ENCODE measurements at regions not wholly inside any gene's neighbourhood (a gene's known extent, or its start where the extent isn't known, plus 50 kb on each side); places are given as distances from the start of the nearest gene placed in this dataset.

DNA sequence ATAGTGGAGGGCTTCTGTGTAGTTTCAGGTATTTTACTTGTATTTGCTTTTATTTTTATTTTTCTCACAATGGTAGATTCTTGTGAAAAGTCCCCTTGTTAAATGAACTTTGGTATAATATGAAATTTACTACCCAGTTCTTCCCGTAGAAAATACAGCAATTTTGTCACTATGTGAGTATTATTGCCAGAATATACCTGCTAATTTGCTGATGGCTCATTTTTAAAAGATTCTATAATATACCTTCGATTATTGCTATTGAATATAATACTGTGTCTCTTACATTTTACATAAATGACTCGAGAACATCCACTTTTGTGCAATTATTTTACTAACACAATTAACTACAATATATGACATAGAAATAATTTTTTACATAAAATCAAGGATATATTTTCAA is 262.3 kb upstream of the NOVA1 start:
- TF ChIP-seq TARDBP (IDR thresholded peaks at IDR 0.05) (no peak), NFRKB (IDR thresholded peaks at IDR 0.05) (no peak), SUZ12 (IDR thresholded peaks at IDR 0.05) (no peak), SP1 (IDR thresholded peaks at IDR 0.05) (no peak), ELF4 (IDR thresholded peaks at IDR 0.05) (no peak), ZNF384 (IDR thresholded peaks at IDR 0.05) (no peak), BHLHE40 (IDR thresholded peaks at IDR 0.05; ENCODE audit: borderline replicate concordance) (no peak)
- TF ChIP-seq, protein P1, sequence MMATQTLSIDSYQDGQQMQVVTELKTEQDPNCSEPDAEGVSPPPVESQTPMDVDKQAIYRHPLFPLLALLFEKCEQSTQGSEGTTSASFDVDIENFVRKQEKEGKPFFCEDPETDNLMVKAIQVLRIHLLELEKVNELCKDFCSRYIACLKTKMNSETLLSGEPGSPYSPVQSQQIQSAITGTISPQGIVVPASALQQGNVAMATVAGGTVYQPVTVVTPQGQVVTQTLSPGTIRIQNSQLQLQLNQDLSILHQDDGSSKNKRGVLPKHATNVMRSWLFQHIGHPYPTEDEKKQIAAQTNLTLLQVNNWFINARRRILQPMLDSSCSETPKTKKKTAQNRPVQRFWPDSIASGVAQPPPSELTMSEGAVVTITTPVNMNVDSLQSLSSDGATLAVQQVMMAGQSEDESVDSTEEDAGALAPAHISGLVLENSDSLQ (IDR thresholded peaks at IDR 0.05): no peak

Data from HEK293T (cell line).